SK-N-SH (cell line): ENCODE measurements at regions not wholly inside any gene's neighbourhood (a gene's known extent, or its start where the extent isn't known, plus 50 kb on each side); places are given as distances from the start of the nearest gene placed in this dataset.

Experiments
- CTCF ChIA-PET: fragments of 300-600, 350-600 bp; formaldehyde crosslinking; extraction: SDS; loops from one replicate; lab custom pipeline; 2021; lab: Yijun Ruan, JAX
- POLR2A ChIA-PET: fragments of 350-600 bp; sonication (Branson Sonifier 250); formaldehyde crosslinking; extraction: SDS; loops from one replicate; lab custom pipeline; 2020; ENCODE audit warnings: antibody characterized with exemption, inconsistent platforms; lab: Yijun Ruan, JAX
- DNase-seq: peaks from one replicate; pipeline ENCODE4 v3.0.0; 2012
- H2AFZ ChIP-seq: fragments of 200-600 bp; sonication (generic); 2 replicates; pipeline ENCODE4 v1.8.1; 2016; ENCODE audit warnings: antibody characterized with exemption, mild to moderate bottlenecking, low read depth
- H3F3A ChIP-seq: fragments of 200-600 bp; sonication (generic); replicated peaks from 2 replicates; pipeline ENCODE3; 2016; ENCODE audit warnings: antibody characterized with exemption, mild to moderate bottlenecking; ENCODE audit not compliant: insufficient read depth
- H3K27ac ChIP-seq, 2 experiments: fragments of 200-500 bp in 1 of 2; fragments of 200-600 bp in 1 of 2; sonication (Bioruptor generic) in 1 of 2; sonication (generic), shearing (Covaris generic) in 1 of 2; 2 replicates each; pipeline versions ENCODE4 v1.5.1 to v1.6.1; 2014 to 2016; ENCODE audit warnings: low read depth in 2 of 2, inconsistent platforms in 1 of 2, low read length in 1 of 2, mild to moderate bottlenecking in 1 of 2, mixed read lengths in 1 of 2
- H3K27me3 ChIP-seq: fragments of 200-600 bp; sonication (generic), shearing (Covaris generic); 2 replicates; pipeline ENCODE4 v1.6.1; 2016; ENCODE audit warnings: mixed run types; ENCODE audit not compliant: insufficient read depth
- H3K36me3 ChIP-seq, 2 experiments: fragments of 200-500 bp in 1 of 2; fragments of 200-600 bp in 1 of 2; sonication (Bioruptor generic) in 1 of 2; sonication (generic) in 1 of 2; replicated peaks in 1 of 2; 2 replicates each; pipeline versions ENCODE3 to v1.5.1; 2014 to 2016; ENCODE audit warnings: low read length in 1 of 2, mild to moderate bottlenecking in 1 of 2; ENCODE audit not compliant: insufficient read depth in 2 of 2, control insufficient read depth in 1 of 2
- H3K4me1 ChIP-seq, 2 experiments: fragments of 200-500 bp in 1 of 2; fragments of 200-600 bp in 1 of 2; sonication (Bioruptor generic) in 1 of 2; sonication (generic), shearing (Covaris generic) in 1 of 2; 2 replicates each; pipeline versions ENCODE4 v1.5.1 to v1.6.1; 2014 to 2016; ENCODE audit warnings: low read depth in 1 of 2, low read length in 1 of 2, mixed run types in 1 of 2; ENCODE audit not compliant: insufficient read depth in 2 of 2, control insufficient read depth in 1 of 2
- H3K4me2 ChIP-seq: fragments of 200-600 bp; sonication (generic), shearing (Covaris generic); 2 replicates; pipeline ENCODE4 v1.6.1; 2017; ENCODE audit warnings: mixed run types
- H3K4me3 ChIP-seq, 2 experiments: fragments of 200-500 bp in 1 of 2; fragments of 200-600 bp in 1 of 2; sonication (Bioruptor generic) in 1 of 2; sonication (generic), shearing (Covaris generic) in 1 of 2; 2 replicates each; pipeline versions ENCODE4 v1.5.1 to v1.8.1; 2014 to 2016; ENCODE audit warnings: low read depth in 2 of 2, inconsistent platforms in 1 of 2, low read length in 1 of 2, mild to moderate bottlenecking in 1 of 2, mixed read lengths in 1 of 2, moderate library complexity in 1 of 2
- H3K79me2 ChIP-seq: fragments of 200-600 bp; sonication (generic); 2 replicates; pipeline ENCODE4 v1.8.1; 2017; ENCODE audit warnings: mild to moderate bottlenecking; ENCODE audit not compliant: insufficient read depth
- H3K9ac ChIP-seq: fragments of 200-600 bp; sonication (generic); 2 replicates; pipeline ENCODE4 v1.6.1; 2017; ENCODE audit warnings: mixed run types
- H3K9me2 ChIP-seq: fragments of 200-600 bp; sonication (generic); 2 replicates; pipeline ENCODE4 v1.6.1; 2017; ENCODE audit warnings: mixed run types
- H3K9me3 ChIP-seq: fragments of 200-600 bp; sonication (generic); 2 replicates; pipeline ENCODE4 v1.6.1; 2017; ENCODE audit warnings: mixed run types, mild to moderate bottlenecking, moderate library complexity
- H4K20me1 ChIP-seq: fragments of 200-600 bp; sonication (generic); 2 replicates; pipeline ENCODE4 v1.6.1; 2017; ENCODE audit warnings: mild to moderate bottlenecking, mixed run types; ENCODE audit not compliant: insufficient read depth
- FOXM1 ChIP-seq: IDR thresholded peaks from 2 replicates; pipeline ENCODE4 v1.4.0; 2012; ENCODE audit warnings: low read depth, mild to moderate bottlenecking
- GATA2 ChIP-seq: sonication (generic); formaldehyde crosslinking; IDR thresholded peaks from 2 replicates; pipeline ENCODE4 v1.5.0; 2020; ENCODE audit warnings: mild to moderate bottlenecking, missing genetic modification reagents
- MEF2A ChIP-seq: IDR thresholded peaks from 2 replicates; pipeline ENCODE4 v1.4.0; 2012; ENCODE audit warnings: low read depth, borderline replicate concordance
- RCOR1 ChIP-seq: fragments of 150-350 bp; IDR thresholded peaks from 2 replicates; pipeline ENCODE4 v1.6.1; 2017; ENCODE audit warnings: antibody characterized with exemption, low read length
- REST ChIP-seq: IDR thresholded peaks from 2 replicates; pipeline ENCODE4 v1.6.1; 2012; ENCODE audit warnings: mild to moderate bottlenecking, low read depth, low read length, moderate library complexity
- RFX5 ChIP-seq: IDR thresholded peaks from 2 replicates; pipeline ENCODE4 v1.6.1; 2012; ENCODE audit warnings: mild to moderate bottlenecking, improper control_type of control experiment, low read length
- SIN3A ChIP-seq: IDR thresholded peaks from 2 replicates; pipeline ENCODE4 v1.6.1; 2012; ENCODE audit warnings: low read depth, mild to moderate bottlenecking, low read length, moderate library complexity, borderline replicate concordance
- TAF1 ChIP-seq: IDR thresholded peaks from 2 replicates; pipeline ENCODE4 v1.6.1; 2012; ENCODE audit warnings: low read depth, mild to moderate bottlenecking, low read length, moderate library complexity, borderline replicate concordance
- TEAD4 ChIP-seq: IDR thresholded peaks from 2 replicates; pipeline ENCODE4 v1.4.0; 2012; ENCODE audit warnings: mild to moderate bottlenecking, borderline replicate concordance; ENCODE audit not compliant: insufficient read depth
- USF1 ChIP-seq: IDR thresholded peaks from 2 replicates; pipeline ENCODE4 v1.4.0; 2012; ENCODE audit warnings: low read depth, borderline replicate concordance
- USF2 ChIP-seq: fragments of 150-350 bp; IDR thresholded peaks from 2 replicates; pipeline ENCODE4 v1.6.1; 2017; ENCODE audit warnings: antibody characterized with exemption, low read length, low read depth, borderline replicate concordance
- whole genome bisulfite sequencing: methylation state at CpG from one replicate; pipeline ENCODE4 v1.1.6; 2017; ENCODE audit warnings: low lambda C conversion rate; 5-methylcytosine and 5-hydroxymethylcytosine counted together

- no peak for TF ChIP-seq REST
These were observed 129.4 kb downstream of the AKAP11 start (continued) for GRCh38 chr13:42401376-42401775.

GRCh38 chr13:42405665-42406390 lies 133.9 kb downstream of the AKAP11 start:
- CTCF ChIA-PET, result no interaction called here
- no peak overlapping the region for H3K9ac ChIP-seq
- H3K27ac ChIP-seq, result no peak overlapping the region
- POLR2A ChIA-PET, result no interaction called here
- H3K9me2 ChIP-seq, result no peaks in the 10 kb centered on the region
- no peaks in the 10 kb centered on the region; the same call in 1 of the 2 replicates for H3K27me3 ChIP-seq
- no peak for DNase-seq
- no peaks in the 10 kb centered on the region for H3K4me1 ChIP-seq
- no peaks in the 10 kb centered on the region for H3F3A ChIP-seq
- WGBS, result 47% methylated on average over 9 of the region's 9 CpGs
- no peak overlapping the region for H2AFZ ChIP-seq
- no peaks in the 10 kb centered on the region for H3K79me2 ChIP-seq
- no peaks in the 10 kb centered on the region for H4K20me1 ChIP-seq
- no peaks in the 10 kb centered on the region for H3K9me3 ChIP-seq
- no peak overlapping the region for H3K4me3 ChIP-seq
- TF ChIP-seq RFX5 (no peak), RCOR1 (no peak), FOXM1 (no peak), SIN3A (no peak), MEF2A (no peak), USF2 (no peak), GATA2 (no peak), TAF1 (no peak), REST (no peak), TEAD4 (no peak), USF1 (no peak)
- H3K4me2 ChIP-seq, result no peak overlapping the region
- H3K36me3 ChIP-seq, result no peaks in the 10 kb centered on the region
